ENCODE measurements at regions not wholly inside any gene's neighbourhood (a gene's known extent, or its start where the extent isn't known, plus 50 kb on each side); places are given as distances from the start of the nearest gene placed in this dataset.

DNA sequence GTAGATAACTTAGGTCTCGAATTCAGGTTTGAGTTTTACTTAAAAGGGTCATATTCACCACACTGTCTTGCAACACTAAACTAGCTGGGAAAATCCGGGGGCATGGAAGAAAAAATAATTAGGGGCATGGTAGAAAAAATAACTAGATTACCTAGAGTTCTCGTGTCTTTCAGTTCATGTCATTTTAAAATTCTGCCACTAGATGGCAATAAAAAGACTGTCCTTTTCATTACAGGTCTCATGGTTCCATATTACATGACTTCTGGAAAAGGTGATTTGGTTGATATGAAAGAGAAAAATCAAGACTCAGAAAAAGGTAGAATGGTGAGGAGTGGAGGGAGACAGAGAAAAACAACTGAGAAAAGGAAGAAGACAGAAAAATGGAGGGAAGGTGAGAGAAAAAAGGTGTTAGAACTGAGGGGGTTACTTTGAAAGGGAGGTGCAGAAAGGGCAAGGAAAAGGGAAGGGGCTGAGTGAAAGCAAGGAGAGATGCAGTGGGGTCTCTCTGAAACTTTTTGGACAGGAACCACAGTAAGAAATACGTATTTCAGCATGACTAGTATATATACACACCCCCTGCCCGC, 299.0 kb downstream of the KLF12 start (continued):
- TF ChIP-seq, protein P1, sequence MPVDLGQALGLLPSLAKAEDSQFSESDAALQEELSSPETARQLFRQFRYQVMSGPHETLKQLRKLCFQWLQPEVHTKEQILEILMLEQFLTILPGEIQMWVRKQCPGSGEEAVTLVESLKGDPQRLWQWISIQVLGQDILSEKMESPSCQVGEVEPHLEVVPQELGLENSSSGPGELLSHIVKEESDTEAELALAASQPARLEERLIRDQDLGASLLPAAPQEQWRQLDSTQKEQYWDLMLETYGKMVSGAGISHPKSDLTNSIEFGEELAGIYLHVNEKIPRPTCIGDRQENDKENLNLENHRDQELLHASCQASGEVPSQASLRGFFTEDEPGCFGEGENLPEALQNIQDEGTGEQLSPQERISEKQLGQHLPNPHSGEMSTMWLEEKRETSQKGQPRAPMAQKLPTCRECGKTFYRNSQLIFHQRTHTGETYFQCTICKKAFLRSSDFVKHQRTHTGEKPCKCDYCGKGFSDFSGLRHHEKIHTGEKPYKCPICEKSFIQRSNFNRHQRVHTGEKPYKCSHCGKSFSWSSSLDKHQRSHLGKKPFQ (tag by site-specific recombination; IDR thresholded peaks at IDR 0.05) = no peak
- TF ChIP-seq GLIS1 (tag by site-specific recombination; IDR thresholded peaks at IDR 0.05) (no peak), ZBTB48 (tag by site-specific recombination; IDR thresholded peaks at IDR 0.05) (no peak), ZBTB49 (tag by site-specific recombination; IDR thresholded peaks at IDR 0.05; ENCODE audit: low read depth) (no peak), ZNF138 (tag by site-specific recombination; IDR thresholded peaks at IDR 0.05; ENCODE audit: borderline replicate concordance) (no peak), ZNF280C (tag by site-specific recombination; IDR thresholded peaks at IDR 0.05) (no peak), ZNF354C (tag by site-specific recombination; IDR thresholded peaks at IDR 0.05; ENCODE audit: borderline replicate concordance, low read depth) (no peak), ZNF214 (tag by site-specific recombination; IDR thresholded peaks at IDR 0.05; ENCODE audit: borderline replicate concordance) (no peak), ZBTB17 (tag by site-specific recombination; IDR thresholded peaks at IDR 0.05) (0 out of 2 replicates have a peak, but pooled peaks have one; percentile 13), ZNF239 (tag by site-specific recombination; IDR thresholded peaks at IDR 0.05) (no peak), ZNF426 (tag by site-specific recombination; IDR thresholded peaks at IDR 0.05) (no peak), ZNF362 (tag by site-specific recombination; IDR thresholded peaks at IDR 0.05) (no peak), ZNF529 (tag by site-specific recombination; IDR thresholded peaks at IDR 0.05; ENCODE audit: insufficient replicate concordance) (no peak), ZNF366 (tag by site-specific recombination; conservative IDR thresholded peaks at IDR 0.05) (peak; percentile 67; the same call in 1 of the 2 replicates), BCL11B (tag by site-specific recombination; IDR thresholded peaks at IDR 0.05; ENCODE audit: low read depth) (no peak), KLF10 (tag by site-specific recombination; IDR thresholded peaks at IDR 0.05) (no peak), SCRT1 (tag by site-specific recombination; IDR thresholded peaks at IDR 0.05; ENCODE audit: borderline replicate concordance) (no peak), ZNF184 (tag by site-specific recombination; IDR thresholded peaks at IDR 0.05) (no peak), ZNF660 (tag by site-specific recombination; IDR thresholded peaks at IDR 0.05) (no peak), ZNF391 (tag by site-specific recombination; IDR thresholded peaks at IDR 0.05; ENCODE audit: borderline replicate concordance, low read depth) (no peak), ZEB2 (tag by site-specific recombination; IDR thresholded peaks at IDR 0.05) (0 out of 2 replicates have a peak, but pooled peaks have one; percentile 19), HIC1 (tag by site-specific recombination; IDR thresholded peaks at IDR 0.05) (no peak), SP7 (tag by site-specific recombination; IDR thresholded peaks at IDR 0.05) (no peak)
- TF ChIP-seq, protein P2, sequence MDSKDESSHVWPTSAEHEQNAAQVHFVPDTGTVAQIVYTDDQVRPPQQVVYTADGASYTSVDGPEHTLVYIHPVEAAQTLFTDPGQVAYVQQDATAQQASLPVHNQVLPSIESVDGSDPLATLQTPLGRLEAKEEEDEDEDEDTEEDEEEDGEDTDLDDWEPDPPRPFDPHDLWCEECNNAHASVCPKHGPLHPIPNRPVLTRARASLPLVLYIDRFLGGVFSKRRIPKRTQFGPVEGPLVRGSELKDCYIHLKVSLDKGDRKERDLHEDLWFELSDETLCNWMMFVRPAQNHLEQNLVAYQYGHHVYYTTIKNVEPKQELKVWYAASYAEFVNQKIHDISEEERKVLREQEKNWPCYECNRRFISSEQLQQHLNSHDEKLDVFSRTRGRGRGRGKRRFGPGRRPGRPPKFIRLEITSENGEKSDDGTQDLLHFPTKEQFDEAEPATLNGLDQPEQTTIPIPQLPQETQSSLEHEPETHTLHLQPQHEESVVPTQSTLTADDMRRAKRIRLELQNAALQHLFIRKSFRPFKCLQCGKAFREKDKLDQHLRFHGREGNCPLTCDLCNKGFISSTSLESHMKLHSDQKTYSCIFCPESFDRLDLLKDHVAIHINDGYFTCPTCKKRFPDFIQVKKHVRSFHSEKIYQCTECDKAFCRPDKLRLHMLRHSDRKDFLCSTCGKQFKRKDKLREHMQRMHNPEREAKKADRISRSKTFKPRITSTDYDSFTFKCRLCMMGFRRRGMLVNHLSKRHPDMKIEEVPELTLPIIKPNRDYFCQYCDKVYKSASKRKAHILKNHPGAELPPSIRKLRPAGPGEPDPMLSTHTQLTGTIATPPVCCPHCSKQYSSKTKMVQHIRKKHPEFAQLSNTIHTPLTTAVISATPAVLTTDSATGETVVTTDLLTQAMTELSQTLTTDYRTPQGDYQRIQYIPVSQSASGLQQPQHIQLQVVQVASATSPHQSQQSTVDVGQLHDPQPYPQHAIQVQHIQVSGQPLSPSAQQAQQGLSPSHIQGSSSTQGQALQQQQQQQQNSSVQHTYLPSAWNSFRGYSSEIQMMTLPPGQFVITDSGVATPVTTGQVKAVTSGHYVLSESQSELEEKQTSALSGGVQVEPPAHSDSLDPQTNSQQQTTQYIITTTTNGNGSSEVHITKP (tag by site-specific recombination; IDR thresholded peaks at IDR 0.05) = no peak
- TF ChIP-seq, protein P3, sequence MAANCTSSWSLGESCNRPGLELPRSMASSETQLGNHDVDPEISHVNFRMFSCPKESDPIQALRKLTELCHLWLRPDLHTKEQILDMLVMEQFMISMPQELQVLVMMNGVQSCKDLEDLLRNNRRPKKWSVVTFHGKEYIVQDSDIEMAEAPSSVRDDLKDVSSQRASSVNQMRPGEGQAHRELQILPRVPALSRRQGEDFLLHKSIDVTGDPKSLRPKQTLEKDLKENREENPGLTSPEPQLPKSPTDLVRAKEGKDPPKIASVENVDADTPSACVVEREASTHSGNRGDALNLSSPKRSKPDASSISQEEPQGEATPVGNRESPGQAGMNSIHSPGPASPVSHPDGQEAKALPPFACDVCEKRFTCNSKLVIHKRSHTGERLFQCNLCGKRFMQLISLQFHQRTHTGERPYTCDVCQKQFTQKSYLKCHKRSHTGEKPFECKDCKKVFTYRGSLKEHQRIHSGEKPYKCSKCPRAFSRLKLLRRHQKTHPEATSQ (tag by site-specific recombination; IDR thresholded peaks at IDR 0.05) = no peak

Data from HEK293 (cell line).